AG04450 (cell line): ENCODE measurements at regions not wholly inside any gene's neighbourhood (a gene's known extent, or its start where the extent isn't known, plus 50 kb on each side); places are given as distances from the start of the nearest gene placed in this dataset.

Experiments used
- CTCF ChIA-PET: fragments of 300-600, 350-600 bp; formaldehyde crosslinking; extraction: SDS; loops from one replicate; lab custom pipeline; 2022; ENCODE audit warnings: antibody characterized with exemption, inconsistent platforms; lab: Charles Lee
- POLR2A ChIA-PET: fragments of 350-600 bp; formaldehyde crosslinking; extraction: SDS; loops from one replicate; lab custom pipeline; 2021; ENCODE audit warnings: antibody characterized with exemption, inconsistent platforms; lab: Yijun Ruan, JAX
- DNase-seq: peaks from one replicate; pipeline ENCODE4 v3.0.0-alpha.2; 2011; ENCODE audit warnings: low read depth, low spot score
- H3K27ac ChIP-seq: one replicate; pipeline ENCODE4 v1.5.1; 2012; ENCODE audit warnings: low read depth, low read length, control low read depth
- H3K27me3 ChIP-seq: one replicate; pipeline ENCODE4 v1.6.0; 2012; ENCODE audit warnings: low read length; ENCODE audit not compliant: control insufficient read depth, insufficient read depth
- H3K4me3 ChIP-seq: 2 replicates; pipeline ENCODE4 v1.5.1; 2011; ENCODE audit warnings: mild to moderate bottlenecking, low read depth, low read length, control low read depth
- H3K9me3 ChIP-seq: 2 replicates; pipeline ENCODE4 v1.5.1; 2012; ENCODE audit warnings: low read length; ENCODE audit not compliant: control insufficient read depth, insufficient read depth
- TF ChIP-seq, protein P1 (sequence below): IDR thresholded peaks from 2 replicates; pipeline ENCODE4 v1.5.1; 2011; ENCODE audit warnings: low read depth, low read length, control low read depth, inconsistent platforms

DNA sequence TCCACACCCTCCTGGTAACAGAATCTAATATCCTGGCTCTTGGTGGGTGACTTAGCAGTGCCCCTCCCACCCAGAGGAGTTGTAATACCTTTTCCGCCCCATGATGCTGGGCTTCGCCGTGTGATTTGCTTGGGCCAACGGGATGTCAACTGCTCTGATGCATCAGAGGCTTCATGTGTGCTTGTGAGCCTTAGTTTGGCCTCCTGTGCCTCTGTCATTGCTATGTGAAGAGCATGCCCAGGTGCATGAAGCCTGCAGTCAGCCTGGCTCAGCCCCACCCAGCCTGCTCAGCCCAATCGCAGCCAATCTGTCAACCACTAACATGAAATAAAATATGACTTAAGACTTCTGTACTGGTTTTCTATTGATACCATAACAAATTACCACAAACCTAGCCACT lies 201.2 kb upstream of the RPL38 start:
- no peaks in the 10 kb centered on the region for H3K27me3 ChIP-seq
- ChIA-PET CTCF (no interaction called here), POLR2A (no interaction called here)
- H3K27ac ChIP-seq: no peak overlapping the region
- peaks cover 9% of the 10 kb centered on the region; the same call in 1 of the 2 replicates for H3K9me3 ChIP-seq
- no peak for DNase-seq
- TF ChIP-seq, protein P1, sequence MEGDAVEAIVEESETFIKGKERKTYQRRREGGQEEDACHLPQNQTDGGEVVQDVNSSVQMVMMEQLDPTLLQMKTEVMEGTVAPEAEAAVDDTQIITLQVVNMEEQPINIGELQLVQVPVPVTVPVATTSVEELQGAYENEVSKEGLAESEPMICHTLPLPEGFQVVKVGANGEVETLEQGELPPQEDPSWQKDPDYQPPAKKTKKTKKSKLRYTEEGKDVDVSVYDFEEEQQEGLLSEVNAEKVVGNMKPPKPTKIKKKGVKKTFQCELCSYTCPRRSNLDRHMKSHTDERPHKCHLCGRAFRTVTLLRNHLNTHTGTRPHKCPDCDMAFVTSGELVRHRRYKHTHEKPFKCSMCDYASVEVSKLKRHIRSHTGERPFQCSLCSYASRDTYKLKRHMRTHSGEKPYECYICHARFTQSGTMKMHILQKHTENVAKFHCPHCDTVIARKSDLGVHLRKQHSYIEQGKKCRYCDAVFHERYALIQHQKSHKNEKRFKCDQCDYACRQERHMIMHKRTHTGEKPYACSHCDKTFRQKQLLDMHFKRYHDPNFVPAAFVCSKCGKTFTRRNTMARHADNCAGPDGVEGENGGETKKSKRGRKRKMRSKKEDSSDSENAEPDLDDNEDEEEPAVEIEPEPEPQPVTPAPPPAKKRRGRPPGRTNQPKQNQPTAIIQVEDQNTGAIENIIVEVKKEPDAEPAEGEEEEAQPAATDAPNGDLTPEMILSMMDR: no peak
- H3K4me3 ChIP-seq: no peak overlapping the region

DNA sequence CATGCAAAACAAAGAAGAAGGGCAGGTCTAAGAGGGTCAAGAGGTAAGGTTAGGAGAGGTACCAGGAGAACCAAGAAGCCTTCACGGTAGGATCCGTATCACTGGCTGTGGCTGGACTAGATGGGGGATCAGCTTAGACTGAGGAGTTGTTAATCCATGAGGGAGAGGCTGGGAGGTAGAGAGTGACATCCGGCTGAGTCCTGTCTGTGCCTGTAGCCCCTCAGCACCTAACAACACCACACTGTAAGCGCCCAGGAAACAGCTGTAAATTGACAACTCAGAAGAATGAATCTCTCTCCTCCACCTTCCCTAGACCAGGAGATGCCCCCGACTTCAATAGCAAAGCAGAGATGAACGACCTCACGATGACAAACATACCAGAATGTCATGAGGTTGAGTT lies 199.4 kb upstream of the RPL38 start:
- TF ChIP-seq, protein P1: no peak
- peaks cover 6% of the 10 kb centered on the region; the same call in 1 of the 2 replicates for H3K9me3 ChIP-seq
- DNase-seq: no peak
- POLR2A ChIA-PET: no interaction called here
- no peak overlapping the region for H3K4me3 ChIP-seq
- no peaks in the 10 kb centered on the region for H3K27me3 ChIP-seq
- no peak overlapping the region for H3K27ac ChIP-seq
- CTCF ChIA-PET: no interaction called here

DNA sequence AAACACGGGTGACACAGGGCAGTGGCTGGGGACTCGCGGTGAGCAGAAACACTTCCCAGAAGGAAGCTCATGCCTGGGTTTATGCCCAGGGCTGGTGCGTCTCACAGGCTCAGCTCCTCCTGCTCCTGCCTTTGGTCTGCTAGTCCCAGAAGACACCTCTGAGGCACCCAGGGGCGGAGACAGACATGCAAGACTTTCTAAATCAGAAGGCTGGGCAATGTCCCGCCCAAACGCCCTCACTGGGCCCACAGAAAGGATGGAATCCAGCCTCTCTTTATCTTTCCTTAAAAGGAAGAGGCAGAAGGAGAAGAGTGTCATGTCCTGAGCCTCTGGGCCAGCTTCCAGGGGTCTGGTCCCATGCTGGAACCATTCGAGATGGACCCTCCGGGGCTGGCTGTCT lies 197.7 kb upstream of the RPL38 start:
- CTCF ChIA-PET: no interaction called here
- no peak for DNase-seq
- no peak overlapping the region for H3K27ac ChIP-seq
- no peaks in the 10 kb centered on the region for H3K27me3 ChIP-seq
- TF ChIP-seq, protein P1: no peak
- no peak overlapping the region for H3K4me3 ChIP-seq
- H3K9me3 ChIP-seq: peaks cover 6% of the 10 kb centered on the region; the same call in 1 of the 2 replicates
- POLR2A ChIA-PET: no interaction called here

DNA sequence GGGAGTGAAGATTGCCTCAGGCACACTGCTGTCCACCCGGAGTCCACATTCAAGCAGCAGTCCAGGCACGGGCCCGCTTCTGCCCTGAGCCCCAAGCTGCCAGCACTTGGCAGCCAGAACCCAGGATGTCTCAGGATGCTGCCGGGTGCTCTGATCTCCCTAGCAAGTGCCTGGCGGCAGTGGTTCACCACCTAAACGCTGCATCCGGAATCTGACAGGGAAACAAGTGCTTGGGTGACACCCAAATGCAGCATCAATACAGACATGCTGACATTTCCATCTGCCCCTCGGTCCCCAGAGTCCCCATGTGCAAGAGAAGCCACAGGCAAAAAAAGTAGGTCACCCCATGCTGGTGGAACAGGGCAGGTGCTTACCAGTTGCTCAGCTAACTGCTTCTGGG lies 197.1 kb upstream of the RPL38 start:
- no peak overlapping the region for H3K27ac ChIP-seq
- TF ChIP-seq, protein P1: no peak
- CTCF ChIA-PET: no interaction called here

DNA sequence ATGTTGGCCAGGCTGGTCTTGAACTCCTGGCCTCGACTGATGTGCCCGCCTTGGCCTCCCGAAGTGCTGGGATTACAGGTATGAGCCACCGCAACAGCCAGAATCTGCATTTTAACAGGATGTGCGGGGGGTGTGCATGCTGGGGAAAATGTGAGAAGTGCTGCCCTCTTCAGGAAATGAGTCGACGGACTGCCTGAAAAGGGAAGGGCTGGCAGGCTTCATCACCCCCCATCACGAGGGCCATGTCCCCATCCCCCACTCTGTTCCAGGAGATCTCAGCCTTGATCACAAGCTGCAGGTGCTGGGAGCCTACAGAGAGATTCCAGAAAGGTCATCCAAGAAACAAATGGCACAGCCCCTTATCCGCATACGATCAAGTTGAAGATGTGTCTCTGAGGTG lies 195.3 kb upstream of the RPL38 start:
- Histone ChIP-seq H3K27me3 (no peaks in the 10 kb centered on the region), H3K4me3 (no peak overlapping the region), H3K27ac (no peak overlapping the region), H3K9me3 (peaks cover 3% of the 10 kb centered on the region; the same call in 1 of the 2 replicates)
- ChIA-PET POLR2A (no interaction called here), CTCF (no interaction called here)
- DNase-seq: no peak
- TF ChIP-seq, protein P1: no peak

More for the DNA sequence above, 197.1 kb upstream of the RPL38 start:
- peaks cover 6% of the 10 kb centered on the region; the same call in 1 of the 2 replicates for H3K9me3 ChIP-seq
- no peak for DNase-seq
- no peaks in the 10 kb centered on the region for H3K27me3 ChIP-seq
- POLR2A ChIA-PET: no interaction called here
- no peak overlapping the region for H3K4me3 ChIP-seq
